ENCODE measurements at regions not wholly inside any gene's neighbourhood (a gene's known extent, or its start where the extent isn't known, plus 50 kb on each side); places are given as distances from the start of the nearest gene placed in this dataset.
"Not testable (repeated sequence)": the region's sequence is repeated elsewhere in the genome, so short reads cannot be mapped to it uniquely, and the experiment has no call there.

DNA sequence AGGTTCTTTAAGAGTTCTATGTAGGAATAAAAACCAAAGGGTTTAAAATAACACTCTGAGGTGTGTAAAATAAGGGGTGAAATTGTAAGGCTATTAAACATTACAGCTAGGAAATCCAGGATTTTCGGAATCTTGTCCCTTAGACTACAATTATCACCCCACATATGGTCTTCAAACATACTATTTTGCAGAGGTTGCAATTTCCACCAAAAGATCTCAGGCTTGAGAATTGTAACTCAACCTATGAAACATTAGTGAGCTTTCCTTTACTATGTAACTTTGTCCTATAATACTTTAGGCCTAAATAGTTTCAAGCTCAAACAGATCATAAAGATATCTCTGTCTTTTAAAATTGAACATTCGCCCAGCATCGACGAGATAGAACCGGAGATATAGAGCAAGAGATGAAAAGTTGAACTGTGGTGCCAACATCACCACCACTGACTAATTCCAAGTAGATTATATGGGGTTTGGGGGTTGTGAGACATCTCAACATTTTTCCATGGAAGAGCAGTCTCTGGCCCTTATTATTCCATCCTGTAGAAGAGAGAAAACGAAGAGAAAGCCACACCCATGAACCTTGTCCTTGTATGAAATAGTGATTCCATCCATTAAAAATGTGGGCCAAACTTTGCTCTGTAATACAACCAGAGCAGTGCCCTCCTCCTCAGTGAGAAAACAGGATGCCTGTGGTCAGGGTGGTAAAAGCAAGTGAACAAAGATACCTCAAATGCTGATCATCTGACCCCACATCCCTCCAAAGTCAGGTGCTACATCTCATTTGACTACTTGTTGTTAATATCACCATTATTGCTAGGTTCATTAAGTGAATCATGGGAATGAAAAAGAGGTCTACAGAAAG lies 284.5 kb upstream of the GJE1 start:
- Histone ChIP-seq H3K27ac (ENCODE audit: low read length) (no peak overlapping the region), H3K36me3 (ENCODE audit: control insufficient read depth, insufficient read depth, low read length) (no peaks in the 10 kb centered on the region), H3K4me1 (ENCODE audit: control insufficient read depth, insufficient read depth, low read length) (no peaks in the 10 kb centered on the region), H3K4me3 (ENCODE audit: low read length) (no peak overlapping the region), H3K9me3 (replicated peaks; ENCODE audit: control insufficient read depth, low read depth, low read length) (no peaks in the 10 kb centered on the region), H3K27me3 (ENCODE audit: control insufficient read depth, insufficient read depth, low read length) (no peaks in the 10 kb centered on the region)
- DNase-seq: no peak
- whole genome bisulfite sequencing (ENCODE audit: insufficient coverage): no CpG with 5 or more reads among the region's 6 CpGs

DNA sequence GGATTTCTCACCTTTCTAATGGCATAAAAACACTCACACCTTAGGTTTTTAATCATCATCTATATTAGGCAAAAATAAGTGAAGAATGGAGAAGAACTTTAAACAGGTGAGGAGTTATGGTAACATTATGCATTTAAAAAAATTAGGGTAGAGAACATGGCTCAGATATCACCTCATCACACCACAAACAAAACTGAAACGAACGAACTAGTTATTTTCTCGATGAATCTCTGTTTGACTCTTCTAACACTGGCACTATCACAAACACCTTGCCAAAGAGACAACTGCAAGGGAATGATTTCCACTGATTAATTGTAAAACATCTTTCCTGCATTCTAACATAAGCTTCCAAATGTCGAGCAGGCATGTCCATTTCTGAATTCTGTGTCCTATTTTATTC lies 286.1 kb upstream of the GJE1 start:
- Histone ChIP-seq H3K4me3 (ENCODE audit: low read length) (no peak overlapping the region), H3K9me3 (replicated peaks; ENCODE audit: control insufficient read depth, low read depth, low read length) (no peaks in the 10 kb centered on the region), H3K27me3 (ENCODE audit: control insufficient read depth, insufficient read depth, low read length) (no peaks in the 10 kb centered on the region), H3K4me1 (ENCODE audit: control insufficient read depth, insufficient read depth, low read length) (no peaks in the 10 kb centered on the region), H3K36me3 (ENCODE audit: control insufficient read depth, insufficient read depth, low read length) (no peaks in the 10 kb centered on the region), H3K27ac (ENCODE audit: low read length) (no peak overlapping the region)
- no peak for DNase-seq
- 89% methylated on average over 4 of the region's 4 CpGs for WGBS (ENCODE audit: insufficient coverage)

DNA sequence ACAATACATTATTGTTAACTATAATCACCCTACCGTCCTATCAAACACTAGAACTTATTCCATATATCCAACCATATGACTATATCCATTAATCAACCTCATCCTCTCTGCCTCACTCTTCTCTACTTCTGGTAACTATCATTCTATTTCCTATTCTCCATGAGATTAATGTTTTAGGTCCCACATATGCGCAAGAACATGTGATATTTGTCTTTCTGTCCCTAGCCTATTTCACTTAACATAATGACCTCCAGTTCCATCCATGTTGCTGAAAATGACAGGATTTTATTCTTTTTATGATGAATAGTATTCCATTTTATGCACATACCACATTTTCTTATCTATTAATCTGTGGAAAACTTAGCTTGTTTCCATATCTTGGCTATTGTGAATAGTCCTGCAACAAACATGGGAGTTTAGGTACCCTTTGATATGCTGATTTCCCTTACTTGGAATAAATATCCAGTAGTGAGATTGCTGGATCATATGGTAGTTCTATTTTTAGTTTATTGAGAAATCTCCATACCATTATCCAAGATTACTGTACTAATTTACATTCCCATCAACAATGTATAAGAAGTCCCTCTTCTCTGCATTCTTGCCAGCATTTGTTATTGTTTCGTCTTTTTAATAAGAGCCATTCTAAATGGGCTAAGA lies 289.4 kb upstream of the GJE1 start:
- 100% methylated on average over 1 of the region's 3 CpGs for WGBS (ENCODE audit: insufficient coverage)
- no peaks in the 10 kb centered on the region for H3K9me3 ChIP-seq (replicated peaks; ENCODE audit: control insufficient read depth, low read depth, low read length)
- no peaks in the 10 kb centered on the region for H3K36me3 ChIP-seq (ENCODE audit: control insufficient read depth, insufficient read depth, low read length)
- DNase-seq: no peak
- no peak overlapping the region for H3K4me3 ChIP-seq (ENCODE audit: low read length)
- H3K27ac ChIP-seq (ENCODE audit: low read length): no peak overlapping the region
- H3K27me3 ChIP-seq (ENCODE audit: control insufficient read depth, insufficient read depth, low read length): no peaks in the 10 kb centered on the region
- no peaks in the 10 kb centered on the region for H3K4me1 ChIP-seq (ENCODE audit: control insufficient read depth, insufficient read depth, low read length)

DNA sequence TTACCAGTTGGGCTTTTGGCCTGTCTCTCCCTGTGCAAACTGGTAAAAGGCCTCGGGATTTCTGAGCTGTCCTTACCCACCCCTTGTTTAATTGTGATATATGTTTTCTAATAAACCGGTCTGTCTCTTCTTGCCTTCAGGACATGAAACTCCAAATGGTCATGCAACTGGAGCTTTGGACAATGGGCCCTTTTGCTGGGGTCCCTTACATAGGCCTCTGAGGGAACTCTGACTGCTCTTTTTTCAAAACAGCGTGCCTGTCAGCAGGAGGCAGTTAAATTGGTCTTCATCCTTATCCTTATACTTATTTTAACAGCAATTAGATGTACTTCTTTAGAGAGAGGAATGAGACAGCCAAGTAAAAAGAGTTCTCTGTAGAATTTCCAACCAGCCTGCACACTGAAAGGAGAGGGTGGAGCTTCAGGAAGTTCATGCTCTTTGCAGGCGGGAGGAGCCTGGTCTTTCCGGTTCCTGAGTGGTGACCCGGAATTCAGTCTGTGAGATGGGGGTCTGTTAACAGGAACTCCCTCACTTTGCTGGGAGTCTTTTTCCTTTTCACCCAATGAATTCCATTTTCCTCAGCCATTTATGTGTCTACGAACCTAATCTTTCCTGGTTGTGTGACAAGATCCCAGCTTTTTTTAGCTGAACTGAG lies 299.6 kb upstream of the GJE1 start:
- H3K27me3 ChIP-seq (ENCODE audit: control insufficient read depth, insufficient read depth, low read length): no peaks in the 10 kb centered on the region
- no peaks in the 10 kb centered on the region for H3K4me1 ChIP-seq (ENCODE audit: control insufficient read depth, insufficient read depth, low read length)
- DNase-seq: no peak
- no peaks in the 10 kb centered on the region for H3K9me3 ChIP-seq (replicated peaks; ENCODE audit: control insufficient read depth, low read depth, low read length)
- no peak overlapping the region for H3K27ac ChIP-seq (ENCODE audit: low read length)
- WGBS (ENCODE audit: insufficient coverage): 83% methylated on average over 1 of the region's 7 CpGs
- no peak overlapping the region for H3K4me3 ChIP-seq (ENCODE audit: low read length)
- no peaks in the 10 kb centered on the region for H3K36me3 ChIP-seq (ENCODE audit: control insufficient read depth, insufficient read depth, low read length)

DNA sequence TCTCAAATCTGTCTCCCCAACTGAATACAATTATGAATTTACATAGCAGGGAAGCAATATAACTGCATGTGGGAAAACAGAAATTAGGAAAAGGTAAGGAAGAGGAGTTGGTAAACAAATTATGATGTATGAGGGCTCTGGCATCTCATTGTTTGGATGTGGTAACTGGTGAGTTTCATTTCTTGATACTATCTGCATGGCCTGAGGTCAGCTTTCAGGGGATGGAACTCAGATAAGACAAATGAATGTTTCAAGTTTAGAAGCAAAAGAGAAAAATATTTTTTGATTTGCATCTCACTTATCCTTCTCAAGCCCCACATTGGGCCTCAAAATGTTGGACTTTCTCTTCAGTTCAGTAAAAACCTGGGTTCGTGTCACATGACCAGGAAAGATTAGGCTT lies 302.2 kb upstream of the GJE1 start:
- Histone ChIP-seq H3K4me3 (ENCODE audit: low read length) (no peak overlapping the region), H3K27ac (ENCODE audit: low read length) (no peak overlapping the region), H3K36me3 (ENCODE audit: control insufficient read depth, insufficient read depth, low read length) (no peaks in the 10 kb centered on the region), H3K4me1 (ENCODE audit: control insufficient read depth, insufficient read depth, low read length) (no peaks in the 10 kb centered on the region), H3K27me3 (ENCODE audit: control insufficient read depth, insufficient read depth, low read length) (no peaks in the 10 kb centered on the region), H3K9me3 (replicated peaks; ENCODE audit: control insufficient read depth, low read depth, low read length) (no peaks in the 10 kb centered on the region)
- DNase-seq: no peak
- WGBS (ENCODE audit: insufficient coverage): no CpG with 5 or more reads among the region's 1 CpG

DNA sequence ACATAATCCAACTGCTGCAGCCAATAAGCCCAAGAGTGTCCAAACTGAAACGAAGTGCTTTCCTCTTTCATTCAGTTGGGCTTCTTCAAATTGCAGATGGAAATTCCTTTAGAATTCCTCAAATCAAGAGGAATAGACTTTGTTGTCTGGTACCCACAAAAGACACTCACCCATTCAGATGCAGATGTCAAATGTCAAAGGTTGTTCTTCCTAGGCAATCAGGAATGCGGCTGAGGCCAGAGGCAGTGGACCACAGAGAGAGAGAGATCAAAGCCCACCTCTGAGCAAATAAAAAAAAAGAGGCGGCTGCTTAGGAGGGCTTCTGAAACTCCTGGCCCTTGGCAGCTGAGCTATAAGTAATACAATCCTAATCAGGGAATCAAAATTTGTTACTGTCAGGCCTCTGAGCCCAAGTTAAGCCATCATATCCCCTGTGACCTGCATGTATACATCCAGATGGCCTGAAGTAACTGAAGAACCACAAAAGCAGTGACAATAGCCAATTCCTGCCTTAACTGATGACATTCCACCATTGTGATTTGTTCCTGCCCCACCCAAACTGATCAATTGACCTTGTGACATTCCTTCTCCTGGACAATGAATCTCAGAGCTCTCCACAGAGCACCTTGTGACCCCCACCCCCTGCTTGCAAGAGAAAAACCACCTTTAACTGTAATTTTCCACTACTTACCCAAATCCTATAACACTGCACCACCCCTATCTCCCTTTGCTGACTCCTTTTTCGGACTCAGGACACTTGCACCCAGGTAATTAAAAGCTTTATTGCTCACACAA lies 303.0 kb upstream of the GJE1 start:
- H3K36me3 ChIP-seq (ENCODE audit: control insufficient read depth, insufficient read depth, low read length): no peaks in the 10 kb centered on the region
- 50% methylated on average over 2 of the region's 4 CpGs for WGBS (ENCODE audit: insufficient coverage)
- no peaks in the 10 kb centered on the region for H3K9me3 ChIP-seq (replicated peaks; ENCODE audit: control insufficient read depth, low read depth, low read length)
- no peak for DNase-seq
- no peak overlapping the region for H3K27ac ChIP-seq (ENCODE audit: low read length)
- no peaks in the 10 kb centered on the region for H3K27me3 ChIP-seq (ENCODE audit: control insufficient read depth, insufficient read depth, low read length)
- H3K4me3 ChIP-seq (ENCODE audit: low read length): no peak overlapping the region
- H3K4me1 ChIP-seq (ENCODE audit: control insufficient read depth, insufficient read depth, low read length): no peaks in the 10 kb centered on the region

DNA sequence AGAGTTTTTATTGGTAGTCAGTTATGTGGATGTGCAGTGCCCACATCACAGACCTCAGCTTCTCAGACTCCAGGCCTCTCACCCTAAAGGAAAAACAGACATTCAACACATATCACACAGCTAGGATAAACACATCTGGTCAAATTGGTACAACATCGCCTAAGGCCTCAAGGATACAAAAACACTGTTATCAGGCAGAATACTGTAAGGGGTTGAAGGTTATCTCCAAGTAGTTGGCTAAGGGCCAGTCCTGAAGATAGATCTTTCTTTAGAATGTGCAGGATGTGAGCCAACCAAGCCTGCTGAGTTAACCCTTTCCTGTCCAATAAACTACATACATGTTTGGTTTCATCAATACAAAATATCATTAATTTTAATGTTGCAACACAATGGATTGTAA lies 308.4 kb upstream of the GJE1 start:
- no CpG with 5 or more reads among the region's 1 CpG for WGBS (ENCODE audit: insufficient coverage)
- Histone ChIP-seq H3K27ac (ENCODE audit: low read length) (no peak overlapping the region), H3K4me1 (ENCODE audit: control insufficient read depth, insufficient read depth, low read length) (no peaks in the 10 kb centered on the region), H3K27me3 (ENCODE audit: control insufficient read depth, insufficient read depth, low read length) (no peaks in the 10 kb centered on the region), H3K9me3 (replicated peaks; ENCODE audit: control insufficient read depth, low read depth, low read length) (no peaks in the 10 kb centered on the region), H3K36me3 (ENCODE audit: control insufficient read depth, insufficient read depth, low read length) (no peaks in the 10 kb centered on the region), H3K4me3 (ENCODE audit: low read length) (no peak overlapping the region)
- DNase-seq: no peak

- H3K27me3 ChIP-seq (ENCODE audit: control insufficient read depth, insufficient read depth, low read length): not testable (repeated sequence)
These were observed 317.7 kb upstream of the GJE1 start for GRCh38 chr6:141815039-141815438.

DNA sequence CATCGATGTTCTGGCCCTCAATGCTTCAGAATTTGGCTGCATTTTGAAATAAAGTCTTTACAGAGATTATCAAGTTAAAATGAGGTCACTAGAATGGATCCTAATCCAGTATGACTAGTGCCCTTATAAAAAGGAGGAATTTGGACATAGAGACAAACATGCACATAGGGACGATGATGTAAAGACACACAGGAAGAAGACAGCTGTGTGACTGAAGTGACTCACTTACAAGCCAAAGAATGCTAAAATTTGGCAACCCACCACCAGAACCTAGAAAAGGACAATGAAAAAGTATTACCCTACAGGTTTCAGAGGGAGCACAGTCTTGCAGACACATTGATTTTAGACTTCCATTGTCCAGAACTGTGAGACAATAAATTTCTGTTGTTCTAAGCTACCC lies 322.8 kb upstream of the GJE1 start:
- DNase-seq: peak; percentile 62
- Histone ChIP-seq H3K27ac (ENCODE audit: low read length) (no peak overlapping the region), H3K36me3 (ENCODE audit: control insufficient read depth, insufficient read depth, low read length) (no peaks in the 10 kb centered on the region), H3K4me3 (ENCODE audit: low read length) (no peak overlapping the region), H3K9me3 (replicated peaks; ENCODE audit: control insufficient read depth, low read depth, low read length) (no peaks in the 10 kb centered on the region), H3K4me1 (ENCODE audit: control insufficient read depth, insufficient read depth, low read length) (no peaks in the 10 kb centered on the region), H3K27me3 (ENCODE audit: control insufficient read depth, insufficient read depth, low read length) (no peaks in the 10 kb centered on the region)
- WGBS (ENCODE audit: insufficient coverage): no CpG with 5 or more reads among the region's 2 CpGs

More at GRCh38 chr6:141815039-141815438, 317.7 kb upstream of the GJE1 start:
- H3K27ac ChIP-seq (ENCODE audit: low read length); H3K36me3 ChIP-seq (ENCODE audit: control insufficient read depth, insufficient read depth, low read length); H3K4me1 ChIP-seq (ENCODE audit: control insufficient read depth, insufficient read depth, low read length); H3K4me3 ChIP-seq (ENCODE audit: low read length); H3K9me3 ChIP-seq (replicated peaks; ENCODE audit: control insufficient read depth, low read depth, low read length); DNase-seq: not testable (repeated sequence)
- 96% methylated on average over 13 of the region's 16 CpGs for WGBS (ENCODE audit: insufficient coverage)

DNA sequence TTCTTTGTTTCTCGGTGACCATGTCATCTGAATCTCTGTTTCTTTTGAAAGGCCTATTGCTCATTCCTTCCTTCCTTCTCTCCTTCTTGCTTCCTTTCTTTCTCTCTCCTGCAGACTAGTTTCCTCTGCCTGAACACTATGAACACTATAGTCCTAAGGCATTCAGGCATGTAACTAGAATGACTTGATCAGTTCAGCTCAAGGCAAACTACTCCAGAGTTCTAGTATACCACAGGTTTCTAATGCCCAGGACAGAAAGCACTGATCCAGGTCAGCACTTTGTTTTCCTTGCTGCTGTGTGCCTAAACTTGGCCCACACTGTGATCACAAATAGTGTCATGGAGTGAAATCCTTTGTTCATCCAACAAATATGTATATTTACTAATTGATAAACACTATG lies 324.1 kb upstream of the GJE1 start:
- Histone ChIP-seq H3K27ac (ENCODE audit: low read length) (no peak overlapping the region), H3K9me3 (replicated peaks; ENCODE audit: control insufficient read depth, low read depth, low read length) (no peaks in the 10 kb centered on the region), H3K4me3 (ENCODE audit: low read length) (no peak overlapping the region), H3K36me3 (ENCODE audit: control insufficient read depth, insufficient read depth, low read length) (no peaks in the 10 kb centered on the region), H3K4me1 (ENCODE audit: control insufficient read depth, insufficient read depth, low read length) (no peaks in the 10 kb centered on the region), H3K27me3 (ENCODE audit: control insufficient read depth, insufficient read depth, low read length) (no peaks in the 10 kb centered on the region)
- 100% methylated on average over 1 of the region's 1 CpG for WGBS (ENCODE audit: insufficient coverage)
- no peak for DNase-seq

Measured in muscle of leg (tissue), 3 donors.